Skin of body (tissue), 1 donor: ENCODE measurements at regions not wholly inside any gene's neighbourhood (a gene's known extent, or its start where the extent isn't known, plus 50 kb on each side); places are given as distances from the start of the nearest gene placed in this dataset.

Source experiments
- DNase-seq: peaks from one replicate; lab custom pipeline; 2025; lab: John Stamatoyannopoulos, UW

GRCh38 chr3:5304789-5305683, 117.5 kb downstream of the EDEM1 start:
- peak; percentile 53 for DNase-seq

- no peak for DNase-seq
Observed at GRCh38 chr3:5305684-5305989, 118.1 kb downstream of the EDEM1 start.

- DNase-seq, result no peak
Observed at GRCh38 chr3:5309171-5309570, 121.7 kb downstream of the EDEM1 start.

GRCh38 chr3:5309602-5310001, 122.1 kb downstream of the EDEM1 start:
- DNase-seq, result no peak

GRCh38 chr3:5310509-5310908, 123.0 kb downstream of the EDEM1 start:
- no peak for DNase-seq

- no peak for DNase-seq
Observed at GRCh38 chr3:5312290-5312689, 124.8 kb downstream of the EDEM1 start.

GRCh38 chr3:5314897-5315296, 127.4 kb downstream of the EDEM1 start:
- no peak for DNase-seq

- peak; percentile 29 for DNase-seq
Observed at GRCh38 chr3:5317557-5317956, 130.1 kb downstream of the EDEM1 start.

- no peak for DNase-seq
Observed at GRCh38 chr3:5319454-5319853, 131.9 kb downstream of the EDEM1 start.

- no peak for DNase-seq
Observed at GRCh38 chr3:5321666-5322340, 134.3 kb downstream of the EDEM1 start.

- no peak for DNase-seq
Observed at GRCh38 chr3:5324780-5325179, 137.3 kb downstream of the EDEM1 start.

- DNase-seq, result no peak
Observed at GRCh38 chr3:5330152-5330810, 142.8 kb downstream of the EDEM1 start.

- no peak for DNase-seq
Observed at GRCh38 chr3:5331567-5332269, 144.2 kb downstream of the EDEM1 start.

GRCh38 chr3:5332270-5332956, 144.9 kb downstream of the EDEM1 start:
- no peak for DNase-seq

- DNase-seq, result no peak
Observed at GRCh38 chr3:5339967-5340535, 152.5 kb downstream of the EDEM1 start.

GRCh38 chr3:5341610-5342009, 154.1 kb downstream of the EDEM1 start:
- no peak for DNase-seq

- DNase-seq, result no peak
Observed at GRCh38 chr3:5343459-5343858, 156.0 kb downstream of the EDEM1 start.

- no peak for DNase-seq
Observed at GRCh38 chr3:5344707-5345106, 157.2 kb downstream of the EDEM1 start.

- DNase-seq, result no peak
Observed at GRCh38 chr3:5347486-5347885, 160.0 kb downstream of the EDEM1 start.

GRCh38 chr3:5348229-5348902, 160.9 kb downstream of the EDEM1 start:
- DNase-seq, result no peak
